GM18873 (cell line): ENCODE measurements at regions not wholly inside any gene's neighbourhood (a gene's known extent, or its start where the extent isn't known, plus 50 kb on each side); places are given as distances from the start of the nearest gene placed in this dataset.

Experiments used
- ATAC-seq: cut with Tn5 transposase; IDR thresholded peaks from one replicate; pipeline ENCODE4 v1.9.1; 2021; ENCODE audit warnings: mild to moderate bottlenecking, moderate library complexity, moderate number of reproducible peaks; ENCODE audit not compliant: unreplicated experiment, low FRiP score

DNA sequence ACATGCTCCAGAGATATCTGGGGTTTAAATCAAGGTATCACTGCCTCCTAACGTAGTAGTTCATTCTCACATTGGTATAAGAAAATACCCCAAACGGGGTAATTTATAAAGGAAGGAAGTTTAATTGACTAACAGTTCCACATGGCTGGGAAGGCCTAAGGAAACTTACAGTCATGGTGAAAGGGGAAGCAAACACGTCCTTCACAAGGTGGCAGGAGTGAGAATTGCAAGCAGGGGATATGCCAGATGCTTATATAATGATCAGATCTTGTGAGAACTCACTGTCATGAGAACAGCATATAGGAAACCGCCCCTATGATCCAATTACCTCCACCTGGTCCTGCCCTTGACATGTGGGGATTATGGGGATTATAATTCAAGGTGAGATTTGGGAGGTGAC lies 1280.2 kb upstream of the C9orf72 start:
- ATAC-seq: no peak

DNA sequence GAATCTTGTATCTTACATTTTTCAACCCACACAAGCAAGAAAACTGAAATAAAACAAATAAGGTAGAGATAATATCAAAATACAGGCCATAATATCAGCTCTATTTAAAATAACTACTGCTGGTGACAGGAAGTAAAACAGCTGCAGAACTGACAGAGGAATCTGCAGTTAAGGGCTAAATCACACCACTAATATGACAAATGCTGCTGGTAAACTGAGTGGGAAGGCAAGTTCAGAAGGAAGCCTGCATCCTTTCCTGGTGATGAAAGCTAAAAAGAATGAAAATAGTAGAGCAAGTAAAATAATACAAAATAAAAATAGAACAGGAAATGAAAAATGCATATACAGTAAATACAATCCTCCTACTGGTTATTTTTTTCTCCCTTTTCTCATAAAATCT lies 1293.7 kb upstream of the C9orf72 start:
- ATAC-seq: no peak

DNA sequence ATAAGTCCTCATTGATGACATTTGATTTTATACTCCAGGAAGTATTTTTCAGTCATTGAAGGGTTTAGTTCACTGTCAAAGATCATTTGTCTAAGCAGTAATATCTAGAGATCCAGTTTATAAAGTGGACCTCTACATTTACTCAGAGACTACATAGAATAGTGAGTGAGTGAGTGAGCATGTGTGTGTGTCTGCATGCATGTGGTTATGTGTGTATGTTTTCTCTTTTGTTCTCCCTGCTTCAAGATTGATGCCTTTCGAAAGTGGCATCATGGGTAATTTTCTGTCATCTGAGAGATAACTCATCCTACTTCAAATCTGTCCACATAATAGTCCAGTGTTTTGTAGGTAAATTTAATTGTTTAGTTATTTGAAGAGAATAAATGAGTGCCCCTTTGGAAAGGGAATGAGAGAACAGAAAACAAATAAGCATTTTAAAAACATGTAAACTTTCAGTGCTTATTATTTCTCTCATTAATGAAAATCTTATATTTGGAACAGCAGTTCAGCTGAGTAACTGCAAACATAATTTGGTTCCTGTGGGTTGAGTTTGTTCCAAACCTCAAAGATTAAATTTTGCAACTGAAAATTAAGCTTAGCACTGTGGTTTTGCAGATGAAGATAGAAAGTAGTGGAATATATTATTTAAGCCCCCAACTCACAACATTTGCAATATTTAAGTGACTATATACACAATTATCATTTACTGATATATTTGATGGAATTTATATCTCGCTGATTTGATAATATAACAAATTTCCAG lies 1295.1 kb upstream of the C9orf72 start:
- ATAC-seq: no peak

DNA sequence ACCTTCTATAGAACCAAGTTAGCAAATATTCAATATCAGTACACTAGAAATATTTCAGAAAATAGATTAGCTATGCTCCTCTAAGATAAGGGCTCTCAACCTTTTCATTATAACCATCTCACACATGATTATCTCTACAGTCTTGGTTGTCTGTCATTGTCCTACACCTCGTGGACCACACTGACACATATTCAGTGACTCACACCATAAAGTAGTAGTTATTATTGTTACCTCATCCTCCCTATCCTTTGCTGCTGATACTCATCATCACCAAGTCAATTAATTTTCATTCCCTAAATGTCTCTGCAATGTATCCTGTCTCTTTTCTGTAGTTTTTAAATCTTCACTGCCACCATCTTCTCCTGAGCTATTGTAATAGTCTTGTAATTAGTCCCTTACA lies 1309.2 kb upstream of the C9orf72 start:
- ATAC-seq: no peak

DNA sequence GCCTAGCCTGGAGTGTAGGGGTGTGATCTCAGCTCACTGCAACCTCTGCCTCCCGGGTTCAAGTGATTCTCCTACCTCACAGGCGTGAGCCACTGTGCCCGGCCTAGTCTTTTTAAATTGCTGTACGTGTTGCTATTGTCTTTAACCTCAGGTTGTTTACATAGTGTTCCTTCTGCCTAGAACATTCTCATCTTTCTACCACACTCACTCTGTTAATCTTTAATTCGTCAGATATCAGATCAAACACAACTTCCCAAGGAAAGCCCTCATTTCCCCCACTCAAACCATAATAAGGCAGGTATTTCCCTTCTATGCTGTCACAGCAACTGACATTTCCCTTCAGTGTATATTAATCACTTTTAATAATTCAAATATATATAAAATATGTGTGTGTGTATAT lies 1310.0 kb upstream of the C9orf72 start:
- no peak for ATAC-seq

DNA sequence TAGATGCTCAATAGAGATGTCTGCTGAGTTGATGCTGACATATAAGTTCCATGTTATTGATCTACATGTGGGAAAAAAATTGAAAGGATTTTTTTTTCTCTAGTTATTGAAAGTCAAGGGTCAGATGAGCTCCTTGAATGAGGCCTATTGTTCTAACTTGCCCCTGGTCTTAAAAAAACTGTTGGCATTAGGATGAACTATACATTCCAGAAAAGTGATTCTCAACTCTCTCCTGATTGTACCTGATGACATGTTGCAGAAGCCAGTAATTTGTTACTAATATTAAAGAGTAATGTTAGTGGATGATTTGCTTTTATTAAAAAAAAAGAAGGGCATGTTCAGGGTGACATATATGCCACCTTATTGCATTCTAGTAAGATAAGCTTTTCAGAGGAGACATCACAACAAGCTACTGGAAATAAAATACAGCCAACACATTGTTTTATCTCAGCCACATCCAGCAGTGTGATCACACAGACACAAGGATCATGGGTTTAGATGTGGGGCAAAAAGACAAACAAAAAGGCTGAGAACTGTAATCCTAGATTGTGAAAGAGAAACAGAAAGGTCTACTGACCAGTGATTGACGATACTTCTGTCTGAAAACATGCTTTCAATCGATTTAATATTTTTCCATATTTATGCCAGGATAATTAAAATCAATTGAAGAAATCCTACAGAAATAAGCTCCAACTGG lies 1314.1 kb upstream of the C9orf72 start:
- no peak for ATAC-seq

DNA sequence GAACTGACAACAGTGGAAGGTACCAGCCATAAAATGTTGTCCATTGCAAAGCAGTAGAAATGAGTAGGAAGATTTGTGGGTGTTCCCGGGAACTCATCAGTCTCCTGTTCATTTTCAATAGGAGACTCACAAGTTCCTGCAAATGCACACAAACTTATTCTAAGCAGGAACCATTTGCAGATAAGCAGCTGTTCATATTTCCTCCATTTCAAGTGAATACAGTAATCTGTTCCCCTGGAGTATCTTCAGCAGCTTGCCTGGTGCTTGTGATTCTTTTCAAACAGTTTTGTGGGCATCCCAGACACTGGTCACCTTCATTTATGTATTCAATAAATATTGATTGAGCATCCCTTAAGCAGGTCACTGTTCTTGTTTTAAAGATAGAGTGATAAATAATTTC lies 1315.5 kb upstream of the C9orf72 start:
- no peak for ATAC-seq

DNA sequence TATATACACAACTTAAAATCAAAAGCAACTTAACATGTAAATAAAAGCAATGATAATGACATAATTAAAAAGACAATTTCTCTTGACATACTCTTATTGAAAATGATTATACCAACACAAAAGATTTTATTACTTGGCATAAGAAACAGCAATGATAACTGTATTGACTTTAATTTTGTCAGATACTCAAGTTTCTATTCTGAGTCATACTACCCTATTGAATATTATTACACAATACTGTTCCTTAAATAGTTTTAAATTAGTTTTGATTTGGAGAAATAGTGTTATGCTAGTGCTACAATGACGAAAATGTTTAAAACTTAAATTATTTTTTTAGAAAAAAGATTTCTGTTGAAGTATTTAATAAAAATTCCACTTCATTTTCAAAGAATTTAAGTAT lies 1319.3 kb upstream of the C9orf72 start:
- no peak for ATAC-seq

DNA sequence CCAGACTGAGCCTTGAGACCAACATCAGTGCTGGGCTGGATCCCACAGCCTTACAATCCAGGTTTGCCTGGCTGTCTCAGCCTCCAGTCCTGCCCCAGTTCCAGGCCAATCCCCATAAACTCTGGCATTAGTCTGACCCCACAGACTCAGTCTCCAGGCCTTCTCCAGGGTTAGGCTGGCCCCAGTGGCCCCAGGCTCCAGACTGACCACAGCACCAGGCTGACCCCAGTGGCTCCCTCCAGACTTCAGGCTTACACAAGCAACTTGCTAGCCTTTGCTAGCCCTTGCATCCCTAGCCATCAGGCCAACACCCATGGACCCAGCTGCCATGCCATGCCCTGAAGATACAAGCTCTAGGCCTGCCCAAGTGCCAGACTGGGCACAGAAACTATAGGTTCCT lies 1326.0 kb upstream of the C9orf72 start:
- ATAC-seq: no peak

DNA sequence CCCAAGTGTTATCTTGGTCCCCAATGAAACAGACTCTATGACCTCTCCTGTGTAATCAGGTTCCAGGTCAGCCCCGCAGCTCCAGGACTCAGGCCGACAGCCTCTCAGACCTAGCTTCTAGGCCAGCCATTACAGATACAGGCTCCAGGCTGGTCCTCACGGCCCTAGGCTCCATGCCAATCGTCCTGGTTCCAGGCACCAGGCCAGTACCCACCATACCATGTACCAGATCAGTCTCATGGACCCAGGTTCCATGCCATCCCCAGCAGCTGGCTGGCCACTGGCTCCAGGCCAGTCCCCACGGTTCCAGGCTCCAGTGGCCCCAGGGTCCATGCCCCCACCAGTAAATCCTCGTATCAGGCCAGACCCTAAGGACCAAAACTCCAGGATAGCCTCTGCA lies 1326.6 kb upstream of the C9orf72 start:
- ATAC-seq: no peak

DNA sequence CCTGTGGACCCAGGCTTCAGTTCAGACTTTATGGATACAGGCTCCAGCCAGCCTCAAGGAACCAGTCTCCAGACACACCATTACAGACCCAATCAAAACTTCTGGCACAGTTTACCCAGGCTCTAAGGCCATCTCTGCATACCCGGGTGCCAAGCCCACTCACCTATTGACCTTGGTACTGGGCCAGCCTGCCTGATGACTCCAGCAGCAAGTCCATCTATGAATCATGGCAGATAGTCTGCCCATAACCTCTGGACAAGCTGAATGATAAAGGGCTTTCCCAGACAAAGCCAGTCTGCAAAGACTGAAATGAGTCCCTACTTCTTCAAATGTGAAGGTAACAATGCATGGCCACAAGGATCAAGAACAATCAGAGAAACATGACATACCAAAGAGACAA lies 1327.1 kb upstream of the C9orf72 start:
- no peak for ATAC-seq

DNA sequence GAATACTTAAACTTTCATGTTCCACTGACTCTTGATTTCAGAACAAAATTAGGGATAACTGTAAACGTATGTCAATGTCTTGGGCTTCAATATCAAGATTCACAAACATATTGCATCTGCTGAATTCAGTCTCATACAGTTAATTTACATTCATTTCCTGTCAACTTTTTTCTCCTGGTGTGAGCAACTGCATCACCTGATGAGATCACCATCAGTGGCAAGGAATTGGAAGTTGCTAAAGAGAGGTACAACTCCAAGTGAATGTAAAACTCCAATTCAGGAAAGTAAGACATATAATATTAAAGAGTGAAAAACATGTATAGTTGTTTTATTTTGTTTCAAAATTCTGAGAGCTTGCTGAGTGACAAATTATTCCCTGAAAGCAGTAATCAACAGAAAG lies 1336.2 kb upstream of the C9orf72 start:
- no peak for ATAC-seq

DNA sequence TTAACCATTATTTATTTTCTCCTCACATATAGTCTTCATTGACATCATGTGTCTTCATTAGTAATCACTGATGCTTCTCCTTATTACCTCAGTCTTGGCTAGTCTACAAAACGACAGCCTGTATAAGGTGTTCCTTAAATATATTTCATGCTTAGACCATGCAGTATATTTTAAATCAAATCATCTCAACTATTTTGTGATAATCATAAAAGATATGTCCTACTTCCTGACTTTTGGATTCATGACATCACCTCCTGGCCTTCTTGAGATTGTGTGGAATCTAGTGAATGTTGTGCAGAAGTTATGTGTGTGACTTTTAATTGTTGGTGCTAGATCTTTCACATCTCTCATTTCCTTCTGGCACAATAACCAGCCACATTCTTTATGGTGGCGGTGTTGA lies 1339.3 kb upstream of the C9orf72 start:
- ATAC-seq: no peak

DNA sequence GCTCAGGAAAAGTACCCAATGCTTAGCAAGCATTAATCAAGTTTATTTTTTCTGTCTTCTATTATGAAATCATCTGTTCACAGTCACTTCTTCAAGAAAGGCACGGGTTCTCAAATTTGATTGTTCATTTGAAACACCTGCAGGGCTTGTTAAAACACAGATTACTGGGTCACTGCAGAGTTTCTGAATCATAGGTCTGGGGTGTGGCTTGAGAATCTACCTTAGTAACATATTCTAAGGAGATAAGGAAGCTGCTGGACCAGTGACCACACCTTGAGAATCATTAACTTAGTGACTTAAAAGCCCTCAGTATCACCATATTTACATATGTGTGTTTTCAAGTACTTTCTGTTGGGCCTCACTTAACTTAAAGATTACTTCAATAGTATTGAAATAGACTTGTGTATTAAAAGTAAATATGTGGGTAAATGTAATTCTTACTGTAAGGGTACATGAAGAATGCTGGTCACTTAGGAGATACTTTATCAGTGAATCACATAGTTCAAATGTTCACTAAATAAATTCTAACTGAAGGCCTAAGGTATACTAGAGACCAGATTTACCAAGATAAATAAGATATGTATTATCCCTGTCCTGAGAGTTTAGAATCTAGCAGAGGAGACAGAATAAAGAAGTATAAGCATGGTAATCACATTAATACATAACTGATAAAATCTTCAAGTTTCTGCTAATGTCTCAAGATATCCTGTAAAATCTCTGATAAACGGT lies 1342.1 kb upstream of the C9orf72 start:
- ATAC-seq: no peak

DNA sequence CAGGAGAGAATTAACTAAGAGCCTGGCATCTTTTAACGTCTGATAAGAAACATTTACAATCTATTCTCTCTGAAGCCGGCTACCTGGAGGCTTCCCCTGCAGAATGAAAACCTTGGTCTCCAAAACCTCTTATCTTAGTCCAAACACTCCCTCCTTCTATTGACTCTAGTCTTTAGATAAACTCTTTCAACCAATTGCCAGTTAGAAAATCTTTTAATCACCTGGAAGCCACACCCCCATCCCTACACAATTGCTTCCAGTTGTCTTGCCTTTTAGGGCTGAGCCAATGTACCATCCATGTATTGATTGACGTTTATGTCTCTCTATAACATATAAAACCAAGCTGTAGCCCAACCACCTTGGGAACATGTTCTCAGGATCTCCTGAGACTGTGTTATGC lies 1343.1 kb upstream of the C9orf72 start:
- no peak for ATAC-seq

DNA sequence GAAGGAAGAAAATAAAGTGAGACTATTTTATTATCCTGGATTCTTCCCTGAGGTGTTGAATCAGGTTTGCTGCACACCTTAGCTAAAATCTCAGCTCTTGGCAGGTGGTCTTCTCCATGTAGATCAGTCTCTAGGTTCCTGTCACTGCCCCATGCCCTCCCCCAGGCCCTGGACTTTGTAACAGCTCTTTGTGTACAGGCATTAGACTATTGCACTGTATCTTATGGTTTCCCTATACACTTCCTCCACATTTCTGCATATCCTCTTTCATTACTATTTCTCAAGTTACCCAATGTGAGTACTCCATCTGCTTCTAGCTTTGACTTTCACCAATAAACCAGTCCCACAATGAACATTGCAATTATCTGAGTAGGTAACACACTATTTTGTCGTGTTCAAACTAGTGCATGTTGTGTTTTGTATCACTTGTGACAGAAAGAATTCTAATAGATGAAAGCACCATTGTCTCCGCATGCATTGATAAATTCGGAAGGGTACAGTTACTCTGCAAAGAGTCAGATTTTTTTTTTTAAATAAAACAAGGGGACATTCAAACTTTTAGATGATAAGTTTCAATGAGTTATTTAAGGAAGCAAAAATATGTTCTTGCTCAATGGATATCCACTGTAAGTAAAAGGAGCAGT lies 1348.7 kb upstream of the C9orf72 start:
- ATAC-seq: no peak

DNA sequence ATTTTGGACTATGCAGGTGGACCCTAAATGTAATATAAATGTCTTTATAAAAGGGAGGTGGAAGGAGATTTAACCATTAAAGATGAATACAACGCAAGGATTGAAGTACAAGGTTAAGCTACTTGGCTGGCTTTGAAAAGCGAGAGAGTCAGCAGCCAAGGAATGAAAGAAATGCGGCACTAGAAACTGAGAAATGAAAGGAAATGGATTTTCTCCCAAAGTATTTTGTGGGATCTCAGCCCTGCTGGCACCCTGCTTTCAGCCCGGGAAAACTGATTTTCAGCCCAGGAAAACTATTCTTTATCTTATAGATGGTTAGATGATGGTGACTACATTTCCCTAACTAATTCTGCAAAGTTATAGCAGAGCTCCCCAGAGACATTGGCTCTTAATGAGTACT lies 1349.6 kb upstream of the C9orf72 start:
- no peak for ATAC-seq

DNA sequence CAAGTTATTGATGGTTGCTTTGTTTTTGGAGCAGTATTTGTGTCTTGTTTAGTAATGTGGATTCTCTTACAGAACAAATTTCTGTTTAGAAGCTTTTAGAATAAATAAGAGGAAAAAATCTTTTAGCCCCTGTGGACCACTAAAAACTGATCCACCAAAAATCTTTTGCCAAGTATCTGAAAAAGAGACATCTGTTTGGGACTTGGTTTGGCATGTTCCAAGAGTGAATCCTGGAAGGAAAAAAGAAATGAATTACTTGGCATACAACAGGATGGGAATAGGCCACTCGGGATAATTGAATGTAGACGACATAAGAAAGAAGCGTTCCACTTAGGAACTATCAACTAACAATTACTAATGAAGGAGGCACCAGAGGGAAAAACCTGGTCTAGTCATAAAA lies 1350.1 kb upstream of the C9orf72 start:
- ATAC-seq: no peak

DNA sequence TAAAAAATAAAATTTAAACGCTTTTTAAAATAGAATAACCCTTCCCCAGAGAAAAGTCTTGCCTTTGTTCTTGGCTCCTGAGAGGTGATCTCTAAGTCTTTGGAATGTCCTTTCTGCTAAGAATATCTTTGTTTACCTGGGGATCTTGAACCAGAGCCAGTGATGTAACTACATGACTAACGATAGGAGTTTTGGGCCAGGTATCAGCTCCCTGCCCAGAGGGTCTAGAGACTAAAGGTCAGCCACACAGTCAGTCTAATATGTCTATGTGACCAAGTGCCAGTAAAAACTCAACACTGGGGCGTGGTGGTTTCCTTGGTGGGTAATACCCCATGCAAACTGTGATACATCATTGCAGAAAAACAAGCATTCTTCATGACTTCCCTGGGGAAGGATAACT lies 1351.9 kb upstream of the C9orf72 start:
- ATAC-seq: no peak

DNA sequence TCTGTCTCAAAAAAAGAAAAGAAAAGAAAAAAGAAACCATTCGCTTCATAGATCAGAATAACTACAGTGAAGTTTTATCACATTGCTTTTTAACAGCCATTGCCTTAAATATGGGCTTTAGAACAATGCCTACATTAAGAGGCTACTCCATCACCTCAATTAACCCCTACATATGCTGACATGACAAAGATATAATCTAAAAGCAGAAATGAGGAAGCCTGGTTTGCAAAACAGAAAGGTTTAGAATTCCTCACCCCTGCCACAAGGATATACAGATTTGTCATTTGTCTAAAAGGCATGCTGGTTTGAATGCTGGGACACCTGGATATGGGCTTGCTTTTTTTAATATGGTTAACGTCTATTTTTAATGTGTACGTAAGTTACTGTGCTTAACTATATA lies 1353.0 kb upstream of the C9orf72 start:
- ATAC-seq: no peak

DNA sequence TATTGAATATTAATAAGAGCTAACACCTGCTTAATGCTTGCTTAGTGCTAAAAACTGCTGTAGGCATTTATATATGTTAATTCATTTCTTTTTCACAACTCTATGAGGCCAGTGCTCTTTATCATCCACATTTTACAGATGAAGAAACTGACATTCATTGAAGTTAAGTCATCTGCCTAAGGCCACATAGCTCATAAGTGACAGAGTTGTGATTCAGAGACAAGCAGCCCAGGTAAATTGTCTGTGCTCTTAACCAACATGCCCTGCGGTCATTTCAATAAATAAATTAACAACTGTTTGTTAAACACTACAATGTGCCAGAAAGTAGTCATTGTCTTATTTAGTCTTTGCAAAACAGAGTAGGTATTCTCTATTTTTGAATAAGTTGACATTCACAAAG lies 1354.4 kb upstream of the C9orf72 start:
- ATAC-seq: no peak
